Umbilical cord (tissue), 1 donor: ENCODE measurements at regions not wholly inside any gene's neighbourhood (a gene's known extent, or its start where the extent isn't known, plus 50 kb on each side); places are given as distances from the start of the nearest gene placed in this dataset.

Source experiments
- DNase-seq: peaks from one replicate; pipeline ENCODE4 v3.0.0-alpha.2; 2015; ENCODE audit warnings: low spot score

- DNase-seq: no peak
These were observed 429.6 kb downstream of the RAB28 start for GRCh38 chr4:13054420-13054970.

- DNase-seq: no peak
These were observed 436.5 kb downstream of the RAB28 start for GRCh38 chr4:13047591-13047990.

GRCh38 chr4:13036841-13037240 lies 447.3 kb downstream of the RAB28 start:
- DNase-seq: no peak

GRCh38 chr4:13032936-13033335 lies 451.2 kb downstream of the RAB28 start:
- no peak for DNase-seq

GRCh38 chr4:13024147-13025105 lies 459.7 kb downstream of the RAB28 start:
- DNase-seq: no peak

GRCh38 chr4:13007802-13008470 lies 476.2 kb downstream of the RAB28 start:
- DNase-seq: no peak

- DNase-seq: no peak
These were observed 490.2 kb downstream of the RAB28 start for GRCh38 chr4:12993923-12994322.

GRCh38 chr4:12987284-12987683 lies 496.9 kb downstream of the RAB28 start:
- no peak for DNase-seq

GRCh38 chr4:12979797-12980196 lies 504.3 kb downstream of the RAB28 start:
- peak; percentile 66 for DNase-seq

- DNase-seq: no peak
These were observed 505.8 kb downstream of the RAB28 start for GRCh38 chr4:12978310-12978709.

- no peak for DNase-seq
These were observed 508.6 kb downstream of the RAB28 start for GRCh38 chr4:12975511-12975910.

- no peak for DNase-seq
These were observed 510.6 kb downstream of the RAB28 start for GRCh38 chr4:12973522-12973921.

GRCh38 chr4:12968345-12968744 lies 515.8 kb downstream of the RAB28 start:
- no peak for DNase-seq

GRCh38 chr4:12966726-12967125 lies 517.4 kb downstream of the RAB28 start:
- DNase-seq: no peak

- no peak for DNase-seq
These were observed 518.8 kb downstream of the RAB28 start for GRCh38 chr4:12965334-12965733.

GRCh38 chr4:12963912-12964311 lies 520.2 kb downstream of the RAB28 start:
- no peak for DNase-seq

GRCh38 chr4:12963291-12963690 lies 520.8 kb downstream of the RAB28 start:
- no peak for DNase-seq

- no peak for DNase-seq
These were observed 522.4 kb downstream of the RAB28 start for GRCh38 chr4:12961713-12962112.

- no peak for DNase-seq
These were observed 525.7 kb downstream of the RAB28 start for GRCh38 chr4:12958436-12958835.

GRCh38 chr4:12957108-12957507 lies 527.0 kb downstream of the RAB28 start:
- no peak for DNase-seq

GRCh38 chr4:12956026-12956425 lies 528.1 kb downstream of the RAB28 start:
- DNase-seq: no peak

GRCh38 chr4:12949719-12950490 lies 534.2 kb downstream of the RAB28 start:
- no peak for DNase-seq
